HG03139 (cell line): ENCODE measurements at regions not wholly inside any gene's neighbourhood (a gene's known extent, or its start where the extent isn't known, plus 50 kb on each side); places are given as distances from the start of the nearest gene placed in this dataset.
"Not testable (repeated sequence)": the region's sequence is repeated elsewhere in the genome, so short reads cannot be mapped to it uniquely, and the experiment has no call there.

Experiments
- ATAC-seq: cut with Tn5 transposase; IDR thresholded peaks from one replicate; pipeline ENCODE4 v1.9.1; 2021; ENCODE audit not compliant: unreplicated experiment

GRCh38 chr5:92132294-92132908 lies 749.3 kb upstream of the ARRDC3 start:
- ATAC-seq, result not testable (repeated sequence)

- no peak for ATAC-seq
Measured at GRCh38 chr5:92126182-92126581, 743.1 kb upstream of the ARRDC3 start.

- no peak for ATAC-seq
Measured at GRCh38 chr5:92119110-92119509, 736.0 kb upstream of the ARRDC3 start.

GRCh38 chr5:92106808-92107207 lies 723.7 kb upstream of the ARRDC3 start:
- no peak for ATAC-seq

GRCh38 chr5:92104126-92104525 lies 721.0 kb upstream of the ARRDC3 start:
- ATAC-seq, result no peak

GRCh38 chr5:92102313-92102712 lies 719.2 kb upstream of the ARRDC3 start:
- ATAC-seq, result no peak

- ATAC-seq, result no peak
Measured at GRCh38 chr5:92092239-92092638, 709.1 kb upstream of the ARRDC3 start.

- no peak for ATAC-seq
Measured at GRCh38 chr5:92086059-92086811, 703.1 kb upstream of the ARRDC3 start.

GRCh38 chr5:92081958-92082712 lies 699.0 kb upstream of the ARRDC3 start:
- no peak for ATAC-seq

- ATAC-seq, result no peak
Measured at GRCh38 chr5:92070786-92071185, 687.7 kb upstream of the ARRDC3 start.

GRCh38 chr5:92064993-92065392 lies 681.9 kb upstream of the ARRDC3 start:
- no peak for ATAC-seq

GRCh38 chr5:92051741-92052140 lies 668.6 kb upstream of the ARRDC3 start:
- ATAC-seq, result no peak

GRCh38 chr5:92050970-92051369 lies 667.9 kb upstream of the ARRDC3 start:
- no peak for ATAC-seq

GRCh38 chr5:92041911-92042660 lies 659.0 kb upstream of the ARRDC3 start:
- no peak for ATAC-seq

GRCh38 chr5:92041206-92041605 lies 658.1 kb upstream of the ARRDC3 start:
- ATAC-seq, result no peak

GRCh38 chr5:92029792-92030191 lies 646.7 kb upstream of the ARRDC3 start:
- not testable (repeated sequence) for ATAC-seq

- ATAC-seq, result no peak
Measured at GRCh38 chr5:92023555-92023954, 640.4 kb upstream of the ARRDC3 start.

- ATAC-seq, result no peak
Measured at GRCh38 chr5:92023141-92023471, 640.0 kb upstream of the ARRDC3 start.

- ATAC-seq, result no peak
Measured at GRCh38 chr5:92022415-92023140, 639.5 kb upstream of the ARRDC3 start.

- no peak for ATAC-seq
Measured at GRCh38 chr5:92019376-92019990, 636.4 kb upstream of the ARRDC3 start.
